ENCODE measurements at regions not wholly inside any gene's neighbourhood (a gene's known extent, or its start where the extent isn't known, plus 50 kb on each side); places are given as distances from the start of the nearest gene placed in this dataset.

DNA sequence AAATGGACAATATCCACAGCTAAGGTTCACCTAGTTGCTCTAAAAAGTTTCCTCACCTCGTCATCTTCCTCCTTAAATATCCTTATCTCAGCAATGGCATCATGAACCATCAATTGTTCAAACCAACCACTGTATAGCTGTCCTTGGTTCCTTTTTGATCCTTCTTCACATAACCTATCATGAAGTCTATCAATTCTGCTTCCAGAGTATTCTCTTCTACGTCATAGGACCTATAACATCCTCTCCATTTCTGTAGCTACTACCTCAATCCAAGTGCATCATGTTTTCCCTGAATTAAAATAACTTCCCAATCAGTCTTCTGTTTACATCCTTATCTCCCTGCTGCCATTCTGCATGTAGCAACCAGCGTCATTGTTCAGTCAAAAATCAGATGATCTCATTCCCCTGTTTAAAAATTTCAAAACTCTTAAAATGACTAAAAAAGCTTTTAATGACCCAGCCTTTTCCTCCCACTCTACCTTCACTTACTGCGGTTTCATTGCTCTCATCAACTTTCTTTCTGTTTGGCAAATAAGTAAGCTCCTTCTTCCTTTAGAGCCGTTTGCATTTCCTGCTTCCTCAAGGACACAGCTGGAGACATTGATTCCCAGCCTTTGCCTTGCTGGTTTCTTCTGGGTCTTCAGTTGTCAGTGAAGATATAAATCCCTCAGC lies 223.9 kb upstream of the MIR17HG start:
- TF ChIP-seq FOXA2 (IDR thresholded peaks at IDR 0.05) (no peak), NR2F2 (IDR thresholded peaks at IDR 0.05) (no peak), HNF4A (conservative IDR thresholded peaks at IDR 0.05) (no peak), ATF3 (IDR thresholded peaks at IDR 0.05) (no peak), TAF1 (conservative IDR thresholded peaks at IDR 0.05) (no peak), JUND (IDR thresholded peaks at IDR 0.05) (no peak), GABPA (IDR thresholded peaks at IDR 0.05 in 1 of 2, conservative IDR thresholded peaks at IDR 0.05 in 1 of 2) (no peak), FOXA1 (IDR thresholded peaks at IDR 0.05) (no peak), EGR1 (IDR thresholded peaks at IDR 0.05; ENCODE audit: low read depth in 2 of 2) (no peak), HNF4G (IDR thresholded peaks at IDR 0.05) (no peak), RAD21 (IDR thresholded peaks at IDR 0.05) (no peak), REST (IDR thresholded peaks at IDR 0.05) (no peak), YY1 (IDR thresholded peaks at IDR 0.05) (no peak)
- TF ChIP-seq, protein P1, sequence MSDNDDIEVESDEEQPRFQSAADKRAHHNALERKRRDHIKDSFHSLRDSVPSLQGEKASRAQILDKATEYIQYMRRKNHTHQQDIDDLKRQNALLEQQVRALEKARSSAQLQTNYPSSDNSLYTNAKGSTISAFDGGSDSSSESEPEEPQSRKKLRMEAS (IDR thresholded peaks at IDR 0.05): no peak
- TF ChIP-seq, protein P2, sequence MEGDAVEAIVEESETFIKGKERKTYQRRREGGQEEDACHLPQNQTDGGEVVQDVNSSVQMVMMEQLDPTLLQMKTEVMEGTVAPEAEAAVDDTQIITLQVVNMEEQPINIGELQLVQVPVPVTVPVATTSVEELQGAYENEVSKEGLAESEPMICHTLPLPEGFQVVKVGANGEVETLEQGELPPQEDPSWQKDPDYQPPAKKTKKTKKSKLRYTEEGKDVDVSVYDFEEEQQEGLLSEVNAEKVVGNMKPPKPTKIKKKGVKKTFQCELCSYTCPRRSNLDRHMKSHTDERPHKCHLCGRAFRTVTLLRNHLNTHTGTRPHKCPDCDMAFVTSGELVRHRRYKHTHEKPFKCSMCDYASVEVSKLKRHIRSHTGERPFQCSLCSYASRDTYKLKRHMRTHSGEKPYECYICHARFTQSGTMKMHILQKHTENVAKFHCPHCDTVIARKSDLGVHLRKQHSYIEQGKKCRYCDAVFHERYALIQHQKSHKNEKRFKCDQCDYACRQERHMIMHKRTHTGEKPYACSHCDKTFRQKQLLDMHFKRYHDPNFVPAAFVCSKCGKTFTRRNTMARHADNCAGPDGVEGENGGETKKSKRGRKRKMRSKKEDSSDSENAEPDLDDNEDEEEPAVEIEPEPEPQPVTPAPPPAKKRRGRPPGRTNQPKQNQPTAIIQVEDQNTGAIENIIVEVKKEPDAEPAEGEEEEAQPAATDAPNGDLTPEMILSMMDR (IDR thresholded peaks at IDR 0.05; ENCODE audit: low read depth, low read length, missing input control): no peak
- no peaks in the 10 kb centered on the region for H3K9me3 ChIP-seq (ENCODE audit: control insufficient read depth in 4 of 4, low read length in 3 of 4)
- no peak overlapping the region for H3K4me3 ChIP-seq (ENCODE audit: low read depth in 1 of 3, low read length in 3 of 3)
- no peak for DNase-seq (ENCODE audit: low spot score)
- H3K4me1 ChIP-seq (ENCODE audit: control insufficient read depth in 4 of 4, insufficient read depth in 4 of 4, low read length in 3 of 4): no peaks in the 10 kb centered on the region
- H3K36me3 ChIP-seq (ENCODE audit: control insufficient read depth in 4 of 4, insufficient read depth in 3 of 4, low read depth in 1 of 4, low read length in 3 of 4): no peaks in the 10 kb centered on the region
- peaks cover 0 to 3% (median 0%) of the 10 kb centered on the region in 4 donors for H3K27me3 ChIP-seq (ENCODE audit: control insufficient read depth in 4 of 4, insufficient read depth in 4 of 4, low read length in 3 of 4)
- H3K27ac ChIP-seq (ENCODE audit: low read depth in 1 of 2, low read length in 2 of 2): no peak overlapping the region
- 25% methylated on average over 5 of the region's 5 CpGs for WGBS
- no peak overlapping the region for H3K9ac ChIP-seq (ENCODE audit: low read depth in 1 of 2, low read length in 2 of 2)

GRCh38 chr13:91126806-91127205 lies 220.7 kb upstream of the MIR17HG start:
- TF ChIP-seq, protein P2 (IDR thresholded peaks at IDR 0.05; ENCODE audit: low read depth, low read length, missing input control): no peak
- TF ChIP-seq HNF4G (IDR thresholded peaks at IDR 0.05): no peak
- TF ChIP-seq RXRA (IDR thresholded peaks at IDR 0.05): no peak
- TF ChIP-seq REST (IDR thresholded peaks at IDR 0.05): no peak
- no peak for TF ChIP-seq NR2F2 (IDR thresholded peaks at IDR 0.05)
- no peak for TF ChIP-seq YY1 (IDR thresholded peaks at IDR 0.05)
- TF ChIP-seq HNF4A (conservative IDR thresholded peaks at IDR 0.05): no peak
- TF ChIP-seq, protein P1 (IDR thresholded peaks at IDR 0.05): no peak
- TF ChIP-seq TAF1 (conservative IDR thresholded peaks at IDR 0.05): no peak
- TF ChIP-seq FOXA1 (IDR thresholded peaks at IDR 0.05): no peak
- no peak for TF ChIP-seq GABPA (IDR thresholded peaks at IDR 0.05 in 1 of 2, conservative IDR thresholded peaks at IDR 0.05 in 1 of 2)
- no peak for TF ChIP-seq JUND (IDR thresholded peaks at IDR 0.05)
- no peaks in the 10 kb centered on the region for H3K36me3 ChIP-seq (ENCODE audit: control insufficient read depth in 4 of 4, insufficient read depth in 3 of 4, low read depth in 1 of 4, low read length in 3 of 4)
- H3K4me1 ChIP-seq (ENCODE audit: control insufficient read depth in 4 of 4, insufficient read depth in 4 of 4, low read length in 3 of 4): no peaks in the 10 kb centered on the region
- H3K9me3 ChIP-seq (ENCODE audit: control insufficient read depth in 4 of 4, low read length in 3 of 4): no peaks in the 10 kb centered on the region
- DNase-seq (ENCODE audit: low spot score): no peak
- WGBS: 76% methylated on average over 4 of the region's 4 CpGs
- peaks cover 0 to 3% (median 0%) of the 10 kb centered on the region in 4 donors for H3K27me3 ChIP-seq (ENCODE audit: control insufficient read depth in 4 of 4, insufficient read depth in 4 of 4, low read length in 3 of 4)
- H3K27ac ChIP-seq (ENCODE audit: low read depth in 1 of 2, low read length in 2 of 2): no peak overlapping the region
- no peak overlapping the region for H3K4me3 ChIP-seq (ENCODE audit: low read depth in 1 of 3, low read length in 3 of 3)
- H3K9ac ChIP-seq (ENCODE audit: low read depth in 1 of 2, low read length in 2 of 2): no peak overlapping the region

All from liver (tissue), 8 donors.